ENCODE measurements at regions not wholly inside any gene's neighbourhood (a gene's known extent, or its start where the extent isn't known, plus 50 kb on each side); places are given as distances from the start of the nearest gene placed in this dataset.

- Histone ChIP-seq H3K4me2 (ENCODE audit: low read length) (no peak overlapping the region), H3K9me2 (ENCODE audit: insufficient read depth) (no peaks in the 10 kb centered on the region), H3K9me3 (ENCODE audit: control insufficient read depth in 1 of 2, insufficient read depth in 1 of 2, low read depth in 1 of 2, low read length in 2 of 2) (peaks cover 7 to 14% of the 10 kb centered on the region in 2 experiments; a peak in 2 of 4 replicates), H3K4me3 (replicated peaks in 1 of 2; ENCODE audit: low read depth in 1 of 2, low read length in 2 of 2) (no peak overlapping the region), H3K79me2 (ENCODE audit: insufficient read depth, low read length) (no peaks in the 10 kb centered on the region), H2AFZ (ENCODE audit: low read depth, low read length, poor library complexity, severe bottlenecking) (no peak overlapping the region), H3K27ac (ENCODE audit: low read depth, low read length) (no peak overlapping the region), H3K27me3 (ENCODE audit: insufficient read depth, low read length) (no peaks in the 10 kb centered on the region), H3K9ac (ENCODE audit: low read length) (no peak overlapping the region), H3K4me1 (ENCODE audit: control insufficient read depth in 1 of 2, insufficient read depth in 2 of 2, low read length in 2 of 2) (no peaks in the 10 kb centered on the region), H4K20me1 (ENCODE audit: insufficient read depth) (no peaks in the 10 kb centered on the region), H3K36me3 (ENCODE audit: control insufficient read depth in 1 of 2, insufficient read depth in 2 of 2, low read length in 2 of 2) (no peaks in the 10 kb centered on the region)
- POLR2A ChIA-PET: no interaction called here
- no TSS peak for BruUV-seq (replicated peaks)
- DNase-seq (ENCODE audit: low read depth, low spot score) (no peak), ATAC-seq (no peak)
- intact Hi-C loops (cut with micrococcal nuclease): no loop called here
- TF ChIP-seq POLR2AphosphoS5 (IDR thresholded peaks at IDR 0.05; ENCODE audit: low read depth, low read length) (no peak), TCF7L2 (IDR thresholded peaks at IDR 0.05; ENCODE audit: borderline replicate concordance, extremely low read depth, insufficient read depth, insufficient read length) (no peak), SRF (IDR thresholded peaks at IDR 0.05; ENCODE audit: low read depth) (no peak), CEBPB (IDR thresholded peaks at IDR 0.05; ENCODE audit: low read depth) (no peak), ZBTB33 (IDR thresholded peaks at IDR 0.05; ENCODE audit: extremely low read depth, insufficient replicate concordance, low read length) (no peak), EZH2phosphoT487 (IDR thresholded peaks at IDR 0.05; ENCODE audit: borderline replicate concordance) (no peak), RAD21 (IDR thresholded peaks at IDR 0.05; ENCODE audit: low read depth) (no peak), ZNF274 (IDR thresholded peaks at IDR 0.05; ENCODE audit: low read depth, low read length) (no peak)
- TF ChIP-seq, protein P1, sequence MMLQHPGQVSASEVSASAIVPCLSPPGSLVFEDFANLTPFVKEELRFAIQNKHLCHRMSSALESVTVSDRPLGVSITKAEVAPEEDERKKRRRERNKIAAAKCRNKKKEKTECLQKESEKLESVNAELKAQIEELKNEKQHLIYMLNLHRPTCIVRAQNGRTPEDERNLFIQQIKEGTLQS (IDR thresholded peaks at IDR 0.05): no peak
- TF ChIP-seq, protein P2, sequence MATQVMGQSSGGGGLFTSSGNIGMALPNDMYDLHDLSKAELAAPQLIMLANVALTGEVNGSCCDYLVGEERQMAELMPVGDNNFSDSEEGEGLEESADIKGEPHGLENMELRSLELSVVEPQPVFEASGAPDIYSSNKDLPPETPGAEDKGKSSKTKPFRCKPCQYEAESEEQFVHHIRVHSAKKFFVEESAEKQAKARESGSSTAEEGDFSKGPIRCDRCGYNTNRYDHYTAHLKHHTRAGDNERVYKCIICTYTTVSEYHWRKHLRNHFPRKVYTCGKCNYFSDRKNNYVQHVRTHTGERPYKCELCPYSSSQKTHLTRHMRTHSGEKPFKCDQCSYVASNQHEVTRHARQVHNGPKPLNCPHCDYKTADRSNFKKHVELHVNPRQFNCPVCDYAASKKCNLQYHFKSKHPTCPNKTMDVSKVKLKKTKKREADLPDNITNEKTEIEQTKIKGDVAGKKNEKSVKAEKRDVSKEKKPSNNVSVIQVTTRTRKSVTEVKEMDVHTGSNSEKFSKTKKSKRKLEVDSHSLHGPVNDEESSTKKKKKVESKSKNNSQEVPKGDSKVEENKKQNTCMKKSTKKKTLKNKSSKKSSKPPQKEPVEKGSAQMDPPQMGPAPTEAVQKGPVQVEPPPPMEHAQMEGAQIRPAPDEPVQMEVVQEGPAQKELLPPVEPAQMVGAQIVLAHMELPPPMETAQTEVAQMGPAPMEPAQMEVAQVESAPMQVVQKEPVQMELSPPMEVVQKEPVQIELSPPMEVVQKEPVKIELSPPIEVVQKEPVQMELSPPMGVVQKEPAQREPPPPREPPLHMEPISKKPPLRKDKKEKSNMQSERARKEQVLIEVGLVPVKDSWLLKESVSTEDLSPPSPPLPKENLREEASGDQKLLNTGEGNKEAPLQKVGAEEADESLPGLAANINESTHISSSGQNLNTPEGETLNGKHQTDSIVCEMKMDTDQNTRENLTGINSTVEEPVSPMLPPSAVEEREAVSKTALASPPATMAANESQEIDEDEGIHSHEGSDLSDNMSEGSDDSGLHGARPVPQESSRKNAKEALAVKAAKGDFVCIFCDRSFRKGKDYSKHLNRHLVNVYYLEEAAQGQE (IDR thresholded peaks at IDR 0.05; ENCODE audit: low read depth): no peak
- RAD21 ChIA-PET (ENCODE audit: low non-redundant PET in 1 of 2, low total read pairs in 2 of 2, uncharacterized antibody in 2 of 2, unreplicated experiment in 2 of 2): no interaction called here
- CTCF ChIA-PET: no interaction called here
Measured at GRCh38 chr5:13034061-13034460, 910.4 kb downstream of the DNAH5 start.

All from HCT116 (cell line).